IMR-90 (cell line): ENCODE measurements at regions not wholly inside any gene's neighbourhood (a gene's known extent, or its start where the extent isn't known, plus 50 kb on each side); places are given as distances from the start of the nearest gene placed in this dataset.

Source experiments
- ATAC-seq: fragments of 200-7000 bp; cut with Tn5 transposase; 2 replicates; pipeline ENCODE4 v1.9.1; 2020; ENCODE audit warnings: low read depth, mild to moderate bottlenecking, moderate library complexity
- BruUV-seq: library from RNA; stranded (reverse); fragments of 400-500 nt; replicated peaks from 2 replicates; lab custom pipeline; 2021; lab: Mats Ljungman, UMichigan
- CTCF ChIA-PET: fragments of 300-600 bp; formaldehyde crosslinking; extraction: SDS; loops from one replicate; lab custom pipeline; 2021; ENCODE audit warnings: antibody characterized with exemption; lab: Yijun Ruan, JAX
- POLR2A ChIA-PET: fragments of 300-600 bp; sonication (Branson Sonifier 250); formaldehyde crosslinking; loops from one replicate; lab custom pipeline; 2022; ENCODE audit warnings: antibody characterized with exemption; ENCODE audit not compliant: unreplicated experiment; lab: Charles Lee
- DNase-seq: peaks from one replicate; pipeline ENCODE4 v3.0.0; 2013
- H2AFZ ChIP-seq: replicated peaks from 2 replicates; pipeline ENCODE3; 2013; ENCODE audit warnings: low read length, mild to moderate bottlenecking; ENCODE audit not compliant: poor library complexity
- H2AK5ac ChIP-seq: 2 replicates; pipeline ENCODE4 v1.6.1; 2013; ENCODE audit warnings: low read depth, low read length, inconsistent platforms
- H2AK9ac ChIP-seq: replicated peaks from 2 replicates; pipeline ENCODE3; 2013; ENCODE audit warnings: mild to moderate bottlenecking, low read depth, low read length, moderate library complexity; ENCODE audit not compliant: poor library complexity
- H2BK120ac ChIP-seq: 2 replicates; pipeline ENCODE4 v1.6.1; 2013; ENCODE audit warnings: low read depth, low read length, inconsistent platforms
- H2BK15ac ChIP-seq: 3 replicates; pipeline ENCODE4 v1.6.1; 2013; ENCODE audit warnings: low read depth, low read length, inconsistent platforms
- H2BK20ac ChIP-seq: 2 replicates; pipeline ENCODE4 v1.6.1; 2013; ENCODE audit warnings: low read depth, mild to moderate bottlenecking, inconsistent platforms, low read length, moderate library complexity
- H2BK5ac ChIP-seq: 2 replicates; pipeline ENCODE4 v1.6.1; 2013; ENCODE audit warnings: mild to moderate bottlenecking, low read depth, low read length, inconsistent platforms; ENCODE audit not compliant: poor library complexity, severe bottlenecking
- H3K14ac ChIP-seq: replicated peaks from 2 replicates; pipeline ENCODE4 v1.6.1; 2013; ENCODE audit warnings: low read depth, low read length, inconsistent platforms
- H3K18ac ChIP-seq: 2 replicates; pipeline ENCODE4 v1.6.1; 2013; ENCODE audit warnings: low read depth, low read length, control low read depth
- H3K23ac ChIP-seq: 2 replicates; pipeline ENCODE4 v1.6.1; 2013; ENCODE audit warnings: low read depth, low read length, inconsistent platforms
- H3K27ac ChIP-seq: 2 replicates; pipeline ENCODE4 v1.5.1; 2013; ENCODE audit warnings: mild to moderate bottlenecking, control low read depth, low read length; ENCODE audit not compliant: insufficient read depth
- H3K27me3 ChIP-seq: 2 replicates; pipeline ENCODE4 v1.6.1; 2013; ENCODE audit warnings: low read length; ENCODE audit not compliant: control insufficient read depth, insufficient read depth
- H3K36me3 ChIP-seq: 2 replicates; pipeline ENCODE4 v1.6.1; 2013; ENCODE audit warnings: low read length, mixed read lengths; ENCODE audit not compliant: control insufficient read depth, insufficient read depth
- H3K4ac ChIP-seq: 2 replicates; pipeline ENCODE4 v1.6.1; 2013; ENCODE audit warnings: low read depth, low read length, inconsistent platforms
- H3K4me1 ChIP-seq: 2 replicates; pipeline ENCODE4 v1.6.1; 2013; ENCODE audit warnings: low read length, mixed read lengths; ENCODE audit not compliant: control insufficient read depth, insufficient read depth
- H3K4me2 ChIP-seq: 2 replicates; pipeline ENCODE4 v1.6.1; 2013; ENCODE audit warnings: low read depth, mild to moderate bottlenecking, control low read depth, low read length, moderate library complexity
- H3K4me3 ChIP-seq: 2 replicates; pipeline ENCODE4 v1.5.1; 2013; ENCODE audit warnings: low read depth, mild to moderate bottlenecking, control low read depth, low read length, moderate library complexity; ENCODE audit not compliant: insufficient read depth
- H3K56ac ChIP-seq: 2 replicates; pipeline ENCODE4 v1.6.1; 2013; ENCODE audit warnings: low read length, inconsistent platforms; ENCODE audit not compliant: insufficient read depth; ENCODE audit errors: extremely low read depth
- H3K79me1 ChIP-seq, 2 experiments: 2 replicates each; pipeline ENCODE4 v1.6.1; 2013; ENCODE audit warnings: low read length in 2 of 2, inconsistent platforms in 1 of 2, low read depth in 1 of 2
- H3K9ac ChIP-seq: 2 replicates; pipeline ENCODE4 v1.6.1; 2013; ENCODE audit warnings: low read depth, low read length, control low read depth
- H3K9me1 ChIP-seq: 2 replicates; pipeline ENCODE4 v1.6.1; 2013; ENCODE audit warnings: low read length, inconsistent platforms; ENCODE audit not compliant: insufficient read depth
- H3K9me3 ChIP-seq: 2 replicates; pipeline ENCODE4 v1.6.1; 2013; ENCODE audit warnings: low read length; ENCODE audit not compliant: control insufficient read depth, insufficient read depth
- H4K20me1 ChIP-seq: 2 replicates; pipeline ENCODE4 v1.6.1; 2013; ENCODE audit warnings: low read length, inconsistent platforms; ENCODE audit not compliant: insufficient read depth
- H4K5ac ChIP-seq: 2 replicates; pipeline ENCODE4 v1.6.1; 2013; ENCODE audit warnings: mild to moderate bottlenecking, low read depth, low read length, control low read depth
- H4K8ac ChIP-seq, 2 experiments: 2 replicates each; pipeline ENCODE4 v1.6.1; 2013; ENCODE audit warnings: low read depth in 2 of 2, low read length in 2 of 2, control low read depth in 1 of 2, inconsistent platforms in 1 of 2
- H4K91ac ChIP-seq: 2 replicates; pipeline ENCODE4 v1.6.1; 2013; ENCODE audit warnings: low read depth, low read length, inconsistent platforms; ENCODE audit not compliant: insufficient read depth
- BHLHE40 ChIP-seq: fragments of 150-350 bp; IDR thresholded peaks from 2 replicates; pipeline ENCODE4 v1.6.1; 2016; ENCODE audit warnings: mild to moderate bottlenecking, low read depth, low read length
- MAFK ChIP-seq: IDR thresholded peaks from 2 replicates; pipeline ENCODE4 v1.6.1; 2012; ENCODE audit warnings: low read depth, low read length, improper control_type of control experiment
- MXI1 ChIP-seq: IDR thresholded peaks from 2 replicates; pipeline ENCODE4 v1.6.1; 2012; ENCODE audit warnings: low read depth, mild to moderate bottlenecking, low read length, moderate library complexity, borderline replicate concordance
- POLR2A ChIP-seq: IDR thresholded peaks from 2 replicates; pipeline ENCODE4 v1.6.1; 2012; ENCODE audit warnings: mild to moderate bottlenecking, low read depth, low read length
- WGBS, 2 experiments: methylation state at CpG; one replicate each; pipeline versions ENCODE4 v1.1.5 to v1.1.7; 2013; ENCODE audit warnings: missing lambda C conversion rate in 2 of 2; ENCODE audit not compliant: insufficient read length in 1 of 2; ENCODE audit errors: extremely low coverage in 2 of 2; 5-methylcytosine and 5-hydroxymethylcytosine counted together
- dilution Hi-C: fragments of 300-500 bp; cut with HindIII; formaldehyde crosslinking; loops from one replicate; pipeline ENCODE4 v1.14.3; 2018; ENCODE audit warnings: low sequenced_read_pairs; ENCODE audit not compliant: unreplicated experiment
- in situ Hi-C: fragments of 300-500 bp; cut with MboI; formaldehyde crosslinking; loops from 3 replicates; pipeline ENCODE4 v1.14.3; 2019; ENCODE audit warnings: low sequenced_read_pairs, inconsistent platforms, mixed read lengths
- intact Hi-C: fragments of 100-400 bp; cut with micrococcal nuclease; formaldehyde crosslinking; loops from 2 replicates; pipeline ENCODE4 v1.10.0; 2022
- TF ChIP-seq, protein P1 (sequence below): fragments of 150-350 bp; IDR thresholded peaks from 2 replicates; pipeline ENCODE4 v1.6.1; 2016; ENCODE audit warnings: low read depth, mild to moderate bottlenecking, low read length, moderate library complexity, borderline replicate concordance

DNA sequence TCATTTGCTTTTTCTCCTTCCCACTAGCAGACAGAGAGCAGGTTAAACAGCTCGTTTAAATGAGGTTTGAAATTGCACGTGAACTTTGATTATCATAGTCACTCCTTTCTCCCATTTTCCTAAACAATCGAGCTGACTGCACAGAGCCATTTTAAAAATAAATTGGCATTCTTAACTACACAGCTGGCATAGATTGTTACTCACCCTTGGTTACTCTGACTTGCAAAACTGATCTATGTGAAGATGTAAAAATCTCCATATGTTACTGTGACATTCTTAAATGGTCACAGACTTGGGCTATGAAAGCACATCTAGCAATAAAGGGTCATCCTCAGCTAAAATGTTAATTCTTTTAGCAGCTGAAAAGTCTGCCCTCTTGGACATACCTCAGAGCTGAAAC, 368.5 kb downstream of the DTWD2 start:
- H4K20me1 ChIP-seq, result no peaks in the 10 kb centered on the region
- H3K4me1 ChIP-seq, result no peaks in the 10 kb centered on the region
- no TSS peak for BruUV-seq
- intact Hi-C loops, result loop anchor here (10.0 kb wide), 2 partner anchors 335 to 1675 kb away; no protein-coding TSS in a partner anchor
- H4K8ac ChIP-seq, result no peak overlapping the region
- ChIA-PET CTCF (no interaction called here), POLR2A (no interaction called here)
- H3K18ac ChIP-seq, result no peak overlapping the region
- dilution Hi-C loops, result no loop called here
- no peak overlapping the region for H4K91ac ChIP-seq
- H3K9ac ChIP-seq, result no peak overlapping the region
- no peak overlapping the region for H2AK5ac ChIP-seq
- H2BK15ac ChIP-seq, result no peak overlapping the region
- no peaks in the 10 kb centered on the region for H3K9me3 ChIP-seq
- H3K27ac ChIP-seq, result no peak overlapping the region
- no peak overlapping the region for H3K56ac ChIP-seq
- no peak overlapping the region for H3K4me2 ChIP-seq
- no peak overlapping the region for H2BK120ac ChIP-seq
- no peak overlapping the region for H3K4me3 ChIP-seq
- 0% methylated on average over 1 of the region's 3 CpGs; no CpG with 5 or more reads in 1 of the 2 experiments for WGBS, 2 experiments
- H3K27me3 ChIP-seq, result no peaks in the 10 kb centered on the region
- no peaks in the 10 kb centered on the region for H3K36me3 ChIP-seq
- no peak for DNase-seq
- H2BK20ac ChIP-seq, result no peak overlapping the region
- no peaks in the 10 kb centered on the region for H3K9me1 ChIP-seq
- H4K5ac ChIP-seq, result no peak overlapping the region
- H2BK5ac ChIP-seq, result no peak overlapping the region
- H3K14ac ChIP-seq, result no peak overlapping the region
- no peak for ATAC-seq
- H2AK9ac ChIP-seq, result no peak overlapping the region
- in situ Hi-C loops, result no loop called here
- no peak overlapping the region for H3K23ac ChIP-seq
- no peak overlapping the region for H2AFZ ChIP-seq
- H3K4ac ChIP-seq, result no peak overlapping the region
- no peaks in the 10 kb centered on the region for H3K79me1 ChIP-seq
- no peak for TF ChIP-seq MXI1
- TF ChIP-seq, protein P1, sequence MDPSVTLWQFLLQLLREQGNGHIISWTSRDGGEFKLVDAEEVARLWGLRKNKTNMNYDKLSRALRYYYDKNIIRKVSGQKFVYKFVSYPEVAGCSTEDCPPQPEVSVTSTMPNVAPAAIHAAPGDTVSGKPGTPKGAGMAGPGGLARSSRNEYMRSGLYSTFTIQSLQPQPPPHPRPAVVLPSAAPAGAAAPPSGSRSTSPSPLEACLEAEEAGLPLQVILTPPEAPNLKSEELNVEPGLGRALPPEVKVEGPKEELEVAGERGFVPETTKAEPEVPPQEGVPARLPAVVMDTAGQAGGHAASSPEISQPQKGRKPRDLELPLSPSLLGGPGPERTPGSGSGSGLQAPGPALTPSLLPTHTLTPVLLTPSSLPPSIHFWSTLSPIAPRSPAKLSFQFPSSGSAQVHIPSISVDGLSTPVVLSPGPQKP, result no peak
- TF ChIP-seq MAFK, result no peak
- TF ChIP-seq BHLHE40, result no peak
- TF ChIP-seq POLR2A, result no peak
